ENCODE measurements at regions not wholly inside any gene's neighbourhood (a gene's known extent, or its start where the extent isn't known, plus 50 kb on each side); places are given as distances from the start of the nearest gene placed in this dataset.

- DNase-seq, result no peak
Measured at GRCh38 chr13:40376867-40377535, 289.4 kb downstream of the FOXO1 start.

GRCh38 chr13:40377783-40378182 lies 288.7 kb downstream of the FOXO1 start:
- DNase-seq, result no peak

GRCh38 chr13:40379196-40379595 lies 287.2 kb downstream of the FOXO1 start:
- DNase-seq, result no peak

GRCh38 chr13:40379794-40380578 lies 286.5 kb downstream of the FOXO1 start:
- DNase-seq, result no peak

- DNase-seq, result no peak
Measured at GRCh38 chr13:40381935-40382764, 284.3 kb downstream of the FOXO1 start.

- DNase-seq, result no peak
Measured at GRCh38 chr13:40383132-40383531, 283.3 kb downstream of the FOXO1 start.

- no peak for DNase-seq
Measured at GRCh38 chr13:40383885-40384284, 282.6 kb downstream of the FOXO1 start.

- DNase-seq, result no peak
Measured at GRCh38 chr13:40384976-40385857, 281.2 kb downstream of the FOXO1 start.

- no peak for DNase-seq
Measured at GRCh38 chr13:40385858-40386180, 280.6 kb downstream of the FOXO1 start.

- no peak for DNase-seq
Measured at GRCh38 chr13:40386586-40386985, 279.9 kb downstream of the FOXO1 start.

GRCh38 chr13:40387775-40388174 lies 278.7 kb downstream of the FOXO1 start:
- no peak for DNase-seq

- peak; percentile 86 to 87 for DNase-seq
Measured at GRCh38 chr13:40388617-40389016, 277.8 kb downstream of the FOXO1 start.

GRCh38 chr13:40389081-40389641 lies 277.3 kb downstream of the FOXO1 start:
- peak; percentile 58 to 65 for DNase-seq

GRCh38 chr13:40390401-40390916 lies 276.0 kb downstream of the FOXO1 start:
- no peak for DNase-seq

GRCh38 chr13:40391788-40392187 lies 274.7 kb downstream of the FOXO1 start:
- no peak for DNase-seq

GRCh38 chr13:40394304-40394985 lies 272.0 kb downstream of the FOXO1 start:
- no peak for DNase-seq

- DNase-seq, result no peak
Measured at GRCh38 chr13:40398065-40398464, 268.4 kb downstream of the FOXO1 start.

GRCh38 chr13:40399756-40400155 lies 266.7 kb downstream of the FOXO1 start:
- no peak for DNase-seq

- DNase-seq, result peak; percentile 28 to 87
Measured at GRCh38 chr13:40401911-40402776, 264.3 kb downstream of the FOXO1 start.

- no peak for DNase-seq
Measured at GRCh38 chr13:40402931-40403431, 263.5 kb downstream of the FOXO1 start.
